H9 (cell line): ENCODE measurements at regions not wholly inside any gene's neighbourhood (a gene's known extent, or its start where the extent isn't known, plus 50 kb on each side); places are given as distances from the start of the nearest gene placed in this dataset.

Experiments used
- DNase-seq: peaks from one replicate; pipeline ENCODE4 v3.0.0-alpha.2; 2017
- H2AFZ ChIP-seq: one replicate; pipeline ENCODE4 v1.6.1; 2013; ENCODE audit warnings: mild to moderate bottlenecking, low read length, control low read depth, moderate library complexity
- H2AK5ac ChIP-seq: 2 replicates; pipeline ENCODE4 v1.6.1; 2013; ENCODE audit warnings: low read length, control low read depth, mixed read lengths; ENCODE audit not compliant: insufficient read length
- H2BK120ac ChIP-seq: one replicate; pipeline ENCODE4 v1.6.1; 2013; ENCODE audit warnings: low read depth, mild to moderate bottlenecking, low read length, control low read depth, inconsistent platforms; ENCODE audit not compliant: poor library complexity, severe bottlenecking
- H2BK12ac ChIP-seq: 2 replicates; pipeline ENCODE4 v1.6.1; 2013; ENCODE audit warnings: low read length, control low read depth, mixed read lengths, low read depth; ENCODE audit not compliant: insufficient read length
- H2BK15ac ChIP-seq: 2 replicates; pipeline ENCODE4 v1.6.1; 2013; ENCODE audit warnings: low read depth, low read length, control low read depth
- H2BK20ac ChIP-seq: one replicate; pipeline ENCODE4 v1.6.1; 2013; ENCODE audit warnings: low read depth, mild to moderate bottlenecking, low read length, control low read depth, inconsistent platforms; ENCODE audit not compliant: poor library complexity, severe bottlenecking
- H2BK5ac ChIP-seq: 2 replicates; pipeline ENCODE4 v1.6.1; 2013; ENCODE audit warnings: low read length, control low read depth, mixed read lengths; ENCODE audit not compliant: insufficient read length
- H3K14ac ChIP-seq: 2 replicates; pipeline ENCODE4 v1.6.1; 2013; ENCODE audit warnings: low read length, control low read depth; ENCODE audit not compliant: insufficient read depth
- H3K18ac ChIP-seq: 2 replicates; pipeline ENCODE4 v1.6.1; 2013; ENCODE audit warnings: low read depth, mild to moderate bottlenecking, mixed read lengths, low read length, control low read depth; ENCODE audit not compliant: insufficient read length
- H3K23ac ChIP-seq: 2 replicates; pipeline ENCODE4 v1.6.1; 2013; ENCODE audit warnings: low read length, control low read depth, mixed read lengths, low read depth; ENCODE audit not compliant: insufficient read length
- H3K23me2 ChIP-seq: 2 replicates; pipeline ENCODE4 v1.6.1; 2013; ENCODE audit warnings: low read depth, mild to moderate bottlenecking, mixed read lengths, low read length, control low read depth; ENCODE audit not compliant: insufficient read length, poor library complexity, severe bottlenecking
- H3K27ac ChIP-seq: 2 replicates; pipeline ENCODE4 v1.5.1; 2013; ENCODE audit warnings: low read length, control low read depth, mixed read lengths, low read depth; ENCODE audit not compliant: insufficient read length
- H3K27me3 ChIP-seq: 2 replicates; pipeline ENCODE4 v1.6.1; 2013; ENCODE audit warnings: low read length, control low read depth, inconsistent platforms; ENCODE audit not compliant: insufficient read depth
- H3K4ac ChIP-seq: 2 replicates; pipeline ENCODE4 v1.6.1; 2013; ENCODE audit warnings: low read depth, mild to moderate bottlenecking, control low read depth, inconsistent platforms, low read length, moderate library complexity
- H3K4me1 ChIP-seq: 2 replicates; pipeline ENCODE4 v1.6.1; 2013; ENCODE audit warnings: low read length, control low read depth, inconsistent platforms; ENCODE audit not compliant: insufficient read depth
- H3K4me2 ChIP-seq: 2 replicates; pipeline ENCODE4 v1.6.1; 2013; ENCODE audit warnings: low read length, control low read depth, mixed read lengths; ENCODE audit not compliant: insufficient read length, insufficient read depth
- H3K56ac ChIP-seq: 2 replicates; pipeline ENCODE4 v1.6.1; 2013; ENCODE audit warnings: low read depth, mild to moderate bottlenecking, mixed read lengths, low read length, control low read depth; ENCODE audit not compliant: insufficient read length
- H3K79me1 ChIP-seq: 2 replicates; pipeline ENCODE4 v1.6.1; 2013; ENCODE audit warnings: low read depth, mild to moderate bottlenecking, moderate library complexity, low read length, control low read depth, inconsistent platforms; ENCODE audit not compliant: insufficient read depth, poor library complexity, severe bottlenecking
- H3K79me2 ChIP-seq: 2 replicates; pipeline ENCODE4 v1.6.1; 2013; ENCODE audit warnings: low read length, control low read depth, inconsistent platforms; ENCODE audit not compliant: insufficient read depth
- H3K9ac ChIP-seq: 2 replicates; pipeline ENCODE4 v1.6.1; 2013; ENCODE audit warnings: low read length, control low read depth, mixed read lengths; ENCODE audit not compliant: insufficient read length; ENCODE audit errors: extremely low read depth
- H3K9me3 ChIP-seq: one replicate; pipeline ENCODE4 v1.6.1; 2013; ENCODE audit warnings: low read depth, low read length, inconsistent platforms; ENCODE audit not compliant: control insufficient read depth
- H3T11ph ChIP-seq: one replicate; pipeline ENCODE4 v1.6.1; 2013; ENCODE audit warnings: mild to moderate bottlenecking, low read length, control low read depth, inconsistent platforms
- H4K20me1 ChIP-seq: one replicate; pipeline ENCODE4 v1.6.1; 2013; ENCODE audit not compliant: control insufficient read depth, insufficient read length, insufficient read depth
- H4K5ac ChIP-seq: 2 replicates; pipeline ENCODE4 v1.6.1; 2013; ENCODE audit warnings: low read depth, mild to moderate bottlenecking, mixed read lengths, low read length, control low read depth; ENCODE audit not compliant: insufficient read length
- H4K8ac ChIP-seq: replicated peaks from 2 replicates; pipeline ENCODE4 v1.6.1; 2013; ENCODE audit warnings: low read length, control low read depth, mixed read lengths, low read depth; ENCODE audit not compliant: insufficient read length
- H4K91ac ChIP-seq: 2 replicates; pipeline ENCODE4 v1.6.1; 2013; ENCODE audit warnings: low read depth, mild to moderate bottlenecking, moderate library complexity, mixed read lengths, low read length, control low read depth; ENCODE audit not compliant: insufficient read length
- H3K27ac Mint-ChIP-seq, 3 experiments: 2 replicates in 2 of 3; 3 replicates in 1 of 3; pipeline ENCODE4 v1.8.0; 2020 to 2021; ENCODE audit warnings: mixed read lengths in 3 of 3, mild to moderate bottlenecking in 1 of 3, moderate library complexity in 1 of 3
- H3K27me3 Mint-ChIP-seq: 2 replicates; pipeline ENCODE4 v1.8.0; 2021; ENCODE audit warnings: low read depth, mild to moderate bottlenecking, moderate library complexity, mixed read lengths
- H3K36me3 Mint-ChIP-seq, 3 experiments: 2 replicates in 2 of 3; 3 replicates in 1 of 3; pipeline ENCODE4 v1.8.0; 2020 to 2021; ENCODE audit warnings: low read depth in 3 of 3, mixed read lengths in 3 of 3; ENCODE audit not compliant: insufficient read depth in 1 of 3
- H3K4me1 Mint-ChIP-seq, 2 experiments: 2 replicates each; pipeline ENCODE4 v1.8.0; 2020; ENCODE audit warnings: mixed read lengths in 2 of 2
- H3K4me3 Mint-ChIP-seq, 2 experiments: 2 replicates in 1 of 2; 3 replicates in 1 of 2; pipeline ENCODE4 v1.8.0; 2020 to 2021; ENCODE audit warnings: mild to moderate bottlenecking in 2 of 2, mixed read lengths in 2 of 2, moderate library complexity in 1 of 2
- H3K9me3 Mint-ChIP-seq, 2 experiments: 2 replicates in 1 of 2; 3 replicates in 1 of 2; pipeline ENCODE4 v1.8.0; 2020; ENCODE audit warnings: mild to moderate bottlenecking in 2 of 2, mixed read lengths in 2 of 2, moderate library complexity in 1 of 2
- CTCF ChIP-seq: fragments of 200-600 bp; sonication (generic); conservative IDR thresholded peaks from 3 replicates; pipeline ENCODE4 v1.8.0; 2021; ENCODE audit warnings: antibody characterized with exemption, mild to moderate bottlenecking

- Mint-ChIP-seq H3K9me3 (no peaks in the 10 kb centered on the region), H3K27ac (no peak overlapping the region; a peak in 1 of 7 replicates), H3K27me3 (no peaks in the 10 kb centered on the region), H3K4me3 (no peak overlapping the region), H3K36me3 (no peaks in the 10 kb centered on the region), H3K4me1 (peaks cover 5 to 8% of the 10 kb centered on the region in 2 experiments)
- no peak overlapping the region for H4K5ac ChIP-seq
- no peaks in the 10 kb centered on the region for H3K27me3 ChIP-seq
- no peak overlapping the region for H3K56ac ChIP-seq
- no peaks in the 10 kb centered on the region for H4K20me1 ChIP-seq
- no peak overlapping the region for H3K9ac ChIP-seq
- no peak overlapping the region for H3K23ac ChIP-seq
- H3K23me2 ChIP-seq: no peaks in the 10 kb centered on the region
- no peak overlapping the region for H3K14ac ChIP-seq
- no peak overlapping the region for H2AFZ ChIP-seq
- no peaks in the 10 kb centered on the region for H3K9me3 ChIP-seq
- no peak overlapping the region for H2BK5ac ChIP-seq
- no peak overlapping the region for H3K4ac ChIP-seq
- H3T11ph ChIP-seq: no peak overlapping the region
- H4K91ac ChIP-seq: no peak overlapping the region
- no peak for TF ChIP-seq CTCF
- H3K79me2 ChIP-seq: no peaks in the 10 kb centered on the region
- no peak overlapping the region for H3K27ac ChIP-seq
- no peak overlapping the region for H2BK120ac ChIP-seq
- H3K18ac ChIP-seq: no peak overlapping the region
- H2AK5ac ChIP-seq: no peak overlapping the region
- H3K4me1 ChIP-seq: no peaks in the 10 kb centered on the region
- no peaks in the 10 kb centered on the region for H3K79me1 ChIP-seq
- H4K8ac ChIP-seq: no peak overlapping the region
- H3K4me2 ChIP-seq: no peak overlapping the region
- no peak for DNase-seq
- no peak overlapping the region for H2BK20ac ChIP-seq
- H2BK15ac ChIP-seq: no peak overlapping the region
- H2BK12ac ChIP-seq: no peak overlapping the region
These were observed 862.6 kb downstream of the SORCS3 start for GRCh38 chr10:105503714-105504113.
